CD14-positive monocyte (primary cell): ENCODE measurements at regions not wholly inside any gene's neighbourhood (a gene's known extent, or its start where the extent isn't known, plus 50 kb on each side); places are given as distances from the start of the nearest gene placed in this dataset.

Experiments used
- DNase-seq, 3 donors: peaks; one replicate each; pipeline ENCODE4 v3.0.0-alpha.2; 2011 to 2022
- H2AFZ ChIP-seq: 2 replicates; pipeline ENCODE4 v1.6.0; 2012; ENCODE audit warnings: mild to moderate bottlenecking, low read depth, low read length, inconsistent platforms; ENCODE audit not compliant: insufficient read depth, poor library complexity, severe bottlenecking
- H3K27ac ChIP-seq, 2 donors: 1 replicate in 1 of 2; 2 replicates in 1 of 2; pipeline ENCODE4 v1.5.1; 2012 to 2013; ENCODE audit warnings: low read length in 2 of 2, control low read depth in 1 of 2, inconsistent platforms in 1 of 2, low read depth in 1 of 2, mild to moderate bottlenecking in 1 of 2
- H3K27me3 ChIP-seq, 2 donors: one replicate each; pipeline versions ENCODE4 v1.6.0 to v1.6.1; 2011 to 2013; ENCODE audit warnings: low read length in 2 of 2; ENCODE audit not compliant: control insufficient read depth in 2 of 2, insufficient read depth in 2 of 2
- H3K36me3 ChIP-seq, 2 donors: replicated peaks in 1 of 2; 1 replicate in 1 of 2; 2 replicates in 1 of 2; pipeline versions ENCODE4 v1.5.1 to v1.6.1; 2012 to 2013; ENCODE audit warnings: low read length in 2 of 2, control low read depth in 1 of 2, inconsistent platforms in 1 of 2, mild to moderate bottlenecking in 1 of 2; ENCODE audit not compliant: insufficient read depth in 2 of 2, control insufficient read depth in 1 of 2
- H3K4me1 ChIP-seq, 2 donors: 1 replicate in 1 of 2; 2 replicates in 1 of 2; pipeline versions ENCODE4 v1.5.1 to v1.6.1; 2012 to 2013; ENCODE audit warnings: low read length in 2 of 2, control low read depth in 1 of 2, inconsistent platforms in 1 of 2, mild to moderate bottlenecking in 1 of 2, moderate library complexity in 1 of 2; ENCODE audit not compliant: insufficient read depth in 2 of 2, control insufficient read depth in 1 of 2
- H3K4me2 ChIP-seq: replicated peaks from 2 replicates; pipeline ENCODE3; 2012; ENCODE audit warnings: low read length, moderate library complexity, mild to moderate bottlenecking; ENCODE audit not compliant: poor library complexity, severe bottlenecking; ENCODE audit errors: extremely low read depth
- H3K4me3 ChIP-seq, 3 experiments: fragments of 200-600 bp in 1 of 3; sonication (generic) in 1 of 3; replicated peaks in 1 of 3; 1 replicate in 2 of 3; 2 replicates in 1 of 3; pipeline ENCODE4 v1.5.1; 2011 to 2013; ENCODE audit warnings: low read length in 3 of 3, mild to moderate bottlenecking in 3 of 3, control low read depth in 2 of 3, low read depth in 2 of 3, inconsistent platforms in 1 of 3, moderate library complexity in 1 of 3
- H3K79me2 ChIP-seq: 2 replicates; pipeline ENCODE4 v1.6.0; 2012; ENCODE audit warnings: mild to moderate bottlenecking, control low read depth, inconsistent platforms, low read length, moderate library complexity; ENCODE audit not compliant: insufficient read depth
- H3K9ac ChIP-seq: 2 replicates; pipeline ENCODE4 v1.6.0; 2017; ENCODE audit warnings: low read length, mild to moderate bottlenecking; ENCODE audit not compliant: insufficient read depth, poor library complexity, severe bottlenecking
- H3K9me3 ChIP-seq, 2 donors: replicated peaks in 1 of 2; 1 replicate in 1 of 2; 2 replicates in 1 of 2; pipeline versions ENCODE4 v1.5.1 to v1.6.1; 2012 to 2013; ENCODE audit warnings: low read length in 2 of 2, control low read depth in 1 of 2; ENCODE audit not compliant: control insufficient read depth in 1 of 2, insufficient read depth in 1 of 2
- H4K20me1 ChIP-seq: 2 replicates; pipeline ENCODE4 v1.6.0; 2012; ENCODE audit warnings: mild to moderate bottlenecking, low read length, control low read depth, moderate library complexity; ENCODE audit not compliant: insufficient read depth
- H3K27ac Mint-ChIP-seq, 7 donors: one replicate each; pipeline ENCODE4 v1.8.0; 2020; ENCODE audit warnings: mild to moderate bottlenecking in 7 of 7, mixed read lengths in 7 of 7, moderate library complexity in 6 of 7, inconsistent platforms in 2 of 7
- H3K27me3 Mint-ChIP-seq, 3 donors: one replicate each; pipeline ENCODE4 v1.8.0; 2021 to 2022; ENCODE audit warnings: low read depth in 3 of 3, mild to moderate bottlenecking in 3 of 3, mixed read lengths in 3 of 3, moderate library complexity in 3 of 3, inconsistent platforms in 1 of 3
- H3K36me3 Mint-ChIP-seq, 2 donors: one replicate each; pipeline ENCODE4 v1.8.0; 2020; ENCODE audit warnings: mixed read lengths in 2 of 2, inconsistent platforms in 1 of 2, mild to moderate bottlenecking in 1 of 2
- H3K4me1 Mint-ChIP-seq: one replicate; pipeline ENCODE4 v1.8.0; 2020; ENCODE audit warnings: mild to moderate bottlenecking, mixed read lengths
- H3K4me3 Mint-ChIP-seq, 2 donors: one replicate each; pipeline ENCODE4 v1.8.0; 2020; ENCODE audit warnings: mild to moderate bottlenecking in 2 of 2, mixed read lengths in 2 of 2, moderate library complexity in 1 of 2
- H3K9me3 Mint-ChIP-seq, 7 donors: one replicate each; pipeline ENCODE4 v1.8.0; 2020 to 2022; ENCODE audit warnings: mixed read lengths in 7 of 7, mild to moderate bottlenecking in 6 of 7, moderate library complexity in 6 of 7, inconsistent platforms in 2 of 7
- CTCF ChIP-seq: fragments of 200-600 bp; IDR thresholded peaks from one replicate; pipeline ENCODE4 v1.8.0; 2022; ENCODE audit warnings: antibody characterized with exemption, mild to moderate bottlenecking
- WGBS: methylation state at CpG from one replicate; pipeline ENCODE4 v1.1.5; 2013; ENCODE audit warnings: missing lambda C conversion rate; ENCODE audit not compliant: insufficient coverage; 5-methylcytosine and 5-hydroxymethylcytosine counted together
- intact Hi-C, 2 donors: fragments of 100-400 bp; cut with micrococcal nuclease; formaldehyde crosslinking; loops; one replicate each; pipeline versions ENCODE4 v1.15.0 to v1.15.1; 2023

DNA sequence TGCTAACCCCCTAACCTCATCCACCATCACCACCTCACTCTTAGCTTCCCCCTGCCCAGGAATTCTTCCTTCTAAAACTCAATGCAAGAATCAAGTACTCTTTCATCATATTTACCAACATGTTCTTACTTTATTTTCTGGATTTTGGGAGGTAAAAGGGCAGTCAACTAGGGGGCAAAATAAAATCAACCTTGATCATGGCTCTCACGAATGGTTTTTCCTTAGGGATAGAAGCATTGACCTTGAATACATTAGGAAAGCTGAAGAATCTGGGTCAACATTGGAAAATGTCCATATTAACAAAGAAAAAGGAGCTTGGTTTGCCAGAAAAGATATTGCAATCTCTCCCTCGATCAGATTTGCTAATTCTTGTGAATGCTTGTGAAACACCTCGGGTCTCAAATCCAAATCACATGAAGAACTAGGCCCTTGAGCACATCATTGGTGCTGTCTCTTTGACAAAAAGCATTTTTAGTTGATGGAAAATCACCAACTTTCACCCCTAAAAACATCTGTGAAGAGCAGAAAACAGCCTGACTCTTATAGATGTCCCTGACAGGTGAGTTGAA is 58.9 kb downstream of the ZC3H11B start:
- Histone ChIP-seq H3K36me3 (no peaks in the 10 kb centered on the region), H3K9me3 (no peaks in the 10 kb centered on the region), H3K4me2 (no peak overlapping the region), H3K27ac (no peak overlapping the region), H3K4me1 (no peaks in the 10 kb centered on the region), H3K27me3 (peaks cover 2 to 3% of the 10 kb centered on the region in 2 donors), H3K79me2 (no peaks in the 10 kb centered on the region), H2AFZ (no peak overlapping the region), H3K9ac (no peak overlapping the region), H4K20me1 (no peaks in the 10 kb centered on the region), H3K4me3 (no peak overlapping the region)
- no peak for TF ChIP-seq CTCF
- WGBS, result 67% methylated on average over 2 of the region's 3 CpGs
- no peak for DNase-seq
- no peaks in the 10 kb centered on the region for H3K36me3 Mint-ChIP-seq
- H3K4me1 Mint-ChIP-seq, result no peaks in the 10 kb centered on the region
- peaks cover 0 to 6% (median 0%) of the 10 kb centered on the region in 7 donors for H3K9me3 Mint-ChIP-seq
- H3K27me3 Mint-ChIP-seq, result peaks cover 2 to 18% (median 8%) of the 10 kb centered on the region in 3 donors
- H3K27ac Mint-ChIP-seq, result no peak overlapping the region
- no peak overlapping the region for H3K4me3 Mint-ChIP-seq
- intact Hi-C loops, result no loop called here

DNA sequence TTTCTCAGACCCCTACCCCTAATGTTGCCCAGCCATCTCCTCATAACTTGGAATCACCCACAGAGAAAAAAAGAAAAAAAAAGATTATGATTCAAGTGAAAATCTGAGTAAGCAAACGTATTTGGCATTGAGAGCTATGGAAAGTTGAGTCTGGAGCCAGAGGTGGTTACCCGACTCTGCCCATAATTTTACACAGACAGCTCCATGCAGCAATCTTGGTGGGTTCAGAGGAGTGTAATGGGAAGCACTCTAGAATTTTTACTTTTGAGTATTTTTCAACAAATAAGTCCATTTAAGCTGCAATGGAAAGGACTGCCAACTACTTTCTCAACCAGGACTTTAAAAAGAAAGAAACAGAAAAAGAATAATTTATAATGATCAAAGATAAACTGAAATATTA is 62.7 kb downstream of the ZC3H11B start:
- H3K27me3 Mint-ChIP-seq, result peaks cover 0 to 9% (median 5%) of the 10 kb centered on the region in 3 donors

More for the DNA sequence above, 62.7 kb downstream of the ZC3H11B start:
- Histone ChIP-seq H3K9me3 (no peaks in the 10 kb centered on the region), H3K4me2 (no peak overlapping the region), H3K4me1 (no peaks in the 10 kb centered on the region), H3K79me2 (no peaks in the 10 kb centered on the region), H3K4me3 (no peak overlapping the region), H3K27me3 (peaks cover 0 to 2% of the 10 kb centered on the region in 2 donors), H3K9ac (no peak overlapping the region), H3K27ac (no peak overlapping the region), H3K36me3 (no peaks in the 10 kb centered on the region), H2AFZ (no peak overlapping the region), H4K20me1 (no peaks in the 10 kb centered on the region)
- intact Hi-C loops, result no loop called here
- no peak for DNase-seq
- no peaks in the 10 kb centered on the region for H3K36me3 Mint-ChIP-seq
- peaks cover 0 to 4% (median 3%) of the 10 kb centered on the region in 7 donors for H3K9me3 Mint-ChIP-seq
- WGBS, result no CpG with 5 or more reads among the region's 2 CpGs
- no peak overlapping the region for H3K27ac Mint-ChIP-seq
- TF ChIP-seq CTCF, result no peak
- no peak overlapping the region for H3K4me3 Mint-ChIP-seq
- no peaks in the 10 kb centered on the region for H3K4me1 Mint-ChIP-seq
